ENCODE measurements at regions not wholly inside any gene's neighbourhood (a gene's known extent, or its start where the extent isn't known, plus 50 kb on each side); places are given as distances from the start of the nearest gene placed in this dataset.

- Histone ChIP-seq H3K36me3 (ENCODE audit: insufficient read depth, low read length) (no peaks in the 10 kb centered on the region), H3K27ac (no peak overlapping the region), H3K4me3 (no peak overlapping the region), H3K9ac (ENCODE audit: insufficient read length) (no peak overlapping the region), H3K9me3 (ENCODE audit: low read depth, low read length) (no peaks in the 10 kb centered on the region)
- no peak for DNase-seq (ENCODE audit: low read depth, low spot score)
- TF ChIP-seq POLR2AphosphoS5 (IDR thresholded peaks at IDR 0.05; ENCODE audit: borderline replicate concordance, low read depth, low read length) (no peak), FOXP2 (optimal IDR thresholded peaks at IDR 0.05; ENCODE audit: control extremely low read depth, extremely low read length, insufficient read depth) (no peak)
These were observed 261.0 kb downstream of the PDGFC start for GRCh38 chr4:156710365-156711192.

DNA sequence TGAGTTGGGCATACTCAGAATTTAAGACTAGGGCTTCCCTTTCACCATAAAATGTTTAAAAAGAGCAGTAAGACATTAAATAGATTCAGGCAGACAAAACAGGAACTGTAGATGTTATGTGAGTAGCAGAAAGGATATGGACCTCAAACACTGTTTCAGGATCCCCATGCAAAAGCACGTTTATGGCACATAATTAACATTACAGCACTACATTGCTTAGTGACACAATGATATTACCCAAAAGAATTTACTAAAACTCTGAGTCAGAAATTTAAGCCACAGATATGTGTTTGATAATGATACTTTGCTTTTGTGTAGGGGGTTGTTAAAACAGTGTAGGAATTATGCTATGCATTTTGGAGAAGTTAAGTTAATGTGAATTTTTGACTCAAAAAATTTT, 266.3 kb downstream of the PDGFC start:
- Histone ChIP-seq H3K9me3 (ENCODE audit: low read depth, low read length) (no peaks in the 10 kb centered on the region), H3K27ac (no peak overlapping the region), H3K36me3 (ENCODE audit: insufficient read depth, low read length) (no peaks in the 10 kb centered on the region), H3K4me3 (no peak overlapping the region), H3K9ac (ENCODE audit: insufficient read length) (no peak overlapping the region)
- no peak for TF ChIP-seq EZH2 (IDR thresholded peaks at IDR 0.05)
- TF ChIP-seq FOXP2 (optimal IDR thresholded peaks at IDR 0.05; ENCODE audit: control extremely low read depth, extremely low read length, insufficient read depth), result no peak
- no peak for TF ChIP-seq POLR2AphosphoS5 (IDR thresholded peaks at IDR 0.05; ENCODE audit: borderline replicate concordance, low read depth, low read length)
- DNase-seq (ENCODE audit: low read depth, low spot score), result no peak

DNA sequence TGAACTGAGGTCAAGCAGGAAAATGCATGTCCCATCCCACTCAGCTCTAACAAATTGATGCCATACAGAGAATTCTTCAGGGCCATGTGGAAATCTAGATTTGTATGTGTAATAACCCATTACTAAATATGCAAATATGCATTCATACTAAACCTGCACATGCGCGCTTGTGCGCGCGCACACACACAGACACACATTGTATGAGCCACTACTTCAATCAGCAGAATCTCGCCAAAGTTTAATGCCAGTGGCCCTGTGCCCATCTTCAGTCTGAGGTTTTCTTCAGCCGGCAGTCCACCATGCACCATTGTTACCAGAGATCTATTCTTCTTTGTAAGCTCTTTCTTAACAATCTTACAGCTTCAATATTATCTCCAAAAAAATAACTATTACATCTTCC, 276.4 kb downstream of the PDGFC start:
- Histone ChIP-seq H3K4me3 (no peak overlapping the region), H3K27ac (no peak overlapping the region), H3K9ac (ENCODE audit: insufficient read length) (no peak overlapping the region), H3K36me3 (ENCODE audit: insufficient read depth, low read length) (no peaks in the 10 kb centered on the region), H3K9me3 (ENCODE audit: low read depth, low read length) (no peaks in the 10 kb centered on the region)
- TF ChIP-seq EZH2 (IDR thresholded peaks at IDR 0.05) (no peak), FOXP2 (optimal IDR thresholded peaks at IDR 0.05; ENCODE audit: control extremely low read depth, extremely low read length, insufficient read depth) (no peak), POLR2AphosphoS5 (IDR thresholded peaks at IDR 0.05; ENCODE audit: borderline replicate concordance, low read depth, low read length) (no peak)
- no peak for DNase-seq (ENCODE audit: low read depth, low spot score)

DNA sequence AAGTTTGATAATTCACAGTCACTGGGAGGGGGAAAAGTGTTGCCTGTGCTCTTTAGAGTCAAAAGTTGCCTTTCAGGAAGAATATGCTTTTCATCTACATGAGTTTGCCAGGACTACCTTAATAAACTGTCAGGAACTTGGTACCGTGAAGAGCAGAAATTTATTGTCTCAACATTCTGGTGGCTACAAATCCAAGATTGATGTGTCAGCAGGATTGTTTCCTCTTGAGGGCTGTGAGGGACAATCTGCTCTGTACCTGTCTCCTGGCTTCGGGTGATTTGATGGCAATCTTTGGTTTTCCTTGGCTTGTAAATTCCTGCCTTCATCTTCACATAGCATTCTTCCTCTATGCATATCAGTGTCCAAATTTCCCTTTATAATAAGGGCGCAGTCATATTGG, 277.2 kb downstream of the PDGFC start:
- no peak overlapping the region for H3K4me3 ChIP-seq
- no peak for TF ChIP-seq EZH2 (IDR thresholded peaks at IDR 0.05)
- no peak for TF ChIP-seq POLR2AphosphoS5 (IDR thresholded peaks at IDR 0.05; ENCODE audit: borderline replicate concordance, low read depth, low read length)
- no peak for TF ChIP-seq FOXP2 (optimal IDR thresholded peaks at IDR 0.05; ENCODE audit: control extremely low read depth, extremely low read length, insufficient read depth)
- H3K36me3 ChIP-seq (ENCODE audit: insufficient read depth, low read length), result no peaks in the 10 kb centered on the region
- H3K27ac ChIP-seq, result no peak overlapping the region
- no peak for DNase-seq (ENCODE audit: low read depth, low spot score)
- no peaks in the 10 kb centered on the region for H3K9me3 ChIP-seq (ENCODE audit: low read depth, low read length)
- no peak overlapping the region for H3K9ac ChIP-seq (ENCODE audit: insufficient read length)

DNA sequence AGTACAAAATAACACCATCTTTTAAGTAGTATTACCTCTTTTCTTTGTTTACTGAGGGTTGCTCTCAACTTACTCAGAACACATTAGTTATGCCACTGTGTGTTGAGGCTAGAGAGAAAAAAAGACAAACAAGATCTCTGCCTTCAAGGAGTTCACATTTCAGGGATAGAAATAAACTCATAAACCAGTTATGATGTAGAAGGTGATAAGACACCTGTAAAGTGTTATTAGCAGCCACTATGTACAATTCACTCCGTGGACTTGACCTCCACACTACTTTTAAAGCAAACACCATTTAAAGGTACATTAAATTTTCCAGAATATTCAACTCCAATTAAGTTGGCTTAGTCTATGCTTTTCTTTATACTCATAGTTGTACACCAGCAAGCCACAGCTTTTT, 278.0 kb downstream of the PDGFC start:
- TF ChIP-seq POLR2AphosphoS5 (IDR thresholded peaks at IDR 0.05; ENCODE audit: borderline replicate concordance, low read depth, low read length) (no peak), FOXP2 (optimal IDR thresholded peaks at IDR 0.05; ENCODE audit: control extremely low read depth, extremely low read length, insufficient read depth) (no peak), EZH2 (IDR thresholded peaks at IDR 0.05) (no peak)
- Histone ChIP-seq H3K27ac (no peak overlapping the region), H3K9ac (ENCODE audit: insufficient read length) (no peak overlapping the region), H3K36me3 (ENCODE audit: insufficient read depth, low read length) (no peaks in the 10 kb centered on the region), H3K9me3 (ENCODE audit: low read depth, low read length) (no peaks in the 10 kb centered on the region), H3K4me3 (no peak overlapping the region)
- DNase-seq (ENCODE audit: low read depth, low spot score), result no peak

DNA sequence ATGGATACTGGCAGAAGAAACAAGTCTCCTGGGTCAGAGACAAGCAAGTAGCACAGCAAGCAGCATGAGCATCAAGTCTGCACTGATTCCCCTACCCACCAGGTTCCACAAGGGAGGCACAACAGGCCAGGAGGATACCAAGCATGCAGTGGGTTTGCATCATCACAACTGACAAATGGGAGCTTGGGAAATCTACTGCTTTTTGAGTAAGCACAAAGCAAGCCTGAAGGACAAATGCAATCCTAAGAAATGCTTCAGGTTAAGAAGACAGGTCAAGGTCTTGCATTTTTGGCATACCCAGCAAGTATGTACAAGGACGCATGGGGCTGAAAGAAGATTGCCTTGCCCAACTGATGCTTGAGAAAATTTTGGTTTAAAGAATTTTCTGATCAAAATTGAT, 279.6 kb downstream of the PDGFC start:
- Histone ChIP-seq H3K27ac (no peak overlapping the region), H3K4me3 (no peak overlapping the region), H3K9me3 (ENCODE audit: low read depth, low read length) (no peaks in the 10 kb centered on the region), H3K36me3 (ENCODE audit: insufficient read depth, low read length) (no peaks in the 10 kb centered on the region), H3K9ac (ENCODE audit: insufficient read length) (no peak overlapping the region)
- DNase-seq (ENCODE audit: low read depth, low spot score), result no peak
- TF ChIP-seq POLR2AphosphoS5 (IDR thresholded peaks at IDR 0.05; ENCODE audit: borderline replicate concordance, low read depth, low read length) (no peak), FOXP2 (optimal IDR thresholded peaks at IDR 0.05; ENCODE audit: control extremely low read depth, extremely low read length, insufficient read depth) (no peak), EZH2 (IDR thresholded peaks at IDR 0.05) (no peak)

DNA sequence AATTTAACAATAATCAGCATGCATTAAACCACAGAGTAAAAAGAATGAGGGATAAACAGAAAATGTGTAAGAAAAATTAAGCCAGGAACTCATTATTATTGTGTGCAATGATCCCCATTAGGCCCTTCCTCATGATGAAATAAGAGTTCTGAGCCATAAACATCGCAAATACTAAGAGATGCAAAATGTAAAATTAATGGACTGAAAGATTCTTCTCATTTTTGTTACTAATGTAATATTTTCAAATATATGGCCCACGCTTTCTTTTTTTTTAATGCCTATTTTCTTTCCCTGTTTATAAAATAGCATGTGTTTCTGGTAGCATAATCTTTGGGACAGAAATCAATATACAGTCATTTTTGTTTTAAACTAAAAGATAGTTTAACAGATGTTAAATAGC, 281.0 kb downstream of the PDGFC start:
- Histone ChIP-seq H3K4me3 (no peak overlapping the region), H3K27ac (no peak overlapping the region), H3K36me3 (ENCODE audit: insufficient read depth, low read length) (no peaks in the 10 kb centered on the region), H3K9ac (ENCODE audit: insufficient read length) (no peak overlapping the region), H3K9me3 (ENCODE audit: low read depth, low read length) (no peaks in the 10 kb centered on the region)
- TF ChIP-seq POLR2AphosphoS5 (IDR thresholded peaks at IDR 0.05; ENCODE audit: borderline replicate concordance, low read depth, low read length) (no peak), EZH2 (IDR thresholded peaks at IDR 0.05) (no peak), FOXP2 (optimal IDR thresholded peaks at IDR 0.05; ENCODE audit: control extremely low read depth, extremely low read length, insufficient read depth) (no peak)
- DNase-seq (ENCODE audit: low read depth, low spot score), result no peak

- peak; percentile 92 for DNase-seq (ENCODE audit: low read depth, low spot score)
- Histone ChIP-seq H3K9me3 (ENCODE audit: low read depth, low read length) (no peaks in the 10 kb centered on the region), H3K27ac (peak overlapping the region; percentile 89), H3K36me3 (ENCODE audit: insufficient read depth, low read length) (no peaks in the 10 kb centered on the region), H3K4me3 (peak overlapping the region; percentile 64), H3K9ac (ENCODE audit: insufficient read length) (peak overlapping the region; percentile 52)
- TF ChIP-seq FOXP2 (optimal IDR thresholded peaks at IDR 0.05; ENCODE audit: control extremely low read depth, extremely low read length, insufficient read depth) (peak; percentile 65), EZH2 (IDR thresholded peaks at IDR 0.05) (no peak), POLR2AphosphoS5 (IDR thresholded peaks at IDR 0.05; ENCODE audit: borderline replicate concordance, low read depth, low read length) (peak; percentile 47; the same call in 1 of the 2 replicates)
These were observed 285.5 kb downstream of the PDGFC start for GRCh38 chr4:156686120-156686519.
